ENCODE measurements at regions not wholly inside any gene's neighbourhood (a gene's known extent, or its start where the extent isn't known, plus 50 kb on each side); places are given as distances from the start of the nearest gene placed in this dataset.

GRCh38 chr12:71071536-71072097 lies 86.2 kb downstream of the TSPAN8 start:
- DNase-seq (ENCODE audit: low read depth, low spot score): no peak

- DNase-seq (ENCODE audit: low read depth, low spot score): no peak
Measured at GRCh38 chr12:71070416-71071128, 87.2 kb downstream of the TSPAN8 start.

- no peak for DNase-seq (ENCODE audit: low read depth, low spot score)
Measured at GRCh38 chr12:71069311-71069710, 88.5 kb downstream of the TSPAN8 start.

GRCh38 chr12:71063087-71063486 lies 94.7 kb downstream of the TSPAN8 start:
- no peak for DNase-seq (ENCODE audit: low read depth, low spot score)

GRCh38 chr12:71061451-71061850 lies 96.3 kb downstream of the TSPAN8 start:
- DNase-seq (ENCODE audit: low read depth, low spot score): no peak

GRCh38 chr12:71060426-71060825 lies 97.4 kb downstream of the TSPAN8 start:
- DNase-seq (ENCODE audit: low read depth, low spot score): no peak

- no peak for DNase-seq (ENCODE audit: low read depth, low spot score)
Measured at GRCh38 chr12:71057330-71057729, 100.5 kb downstream of the TSPAN8 start.

- no peak for DNase-seq (ENCODE audit: low read depth, low spot score)
Measured at GRCh38 chr12:71054551-71054950, 103.2 kb downstream of the TSPAN8 start.

- no peak for DNase-seq (ENCODE audit: low read depth, low spot score)
Measured at GRCh38 chr12:71046215-71046614, 111.6 kb downstream of the TSPAN8 start.

- DNase-seq (ENCODE audit: low read depth, low spot score): no peak
Measured at GRCh38 chr12:71045781-71046180, 112.0 kb downstream of the TSPAN8 start.

- no peak for DNase-seq (ENCODE audit: low read depth, low spot score)
Measured at GRCh38 chr12:71041476-71041875, 116.3 kb downstream of the TSPAN8 start.

GRCh38 chr12:71038960-71039359 lies 118.4 kb upstream of the PTPRR start:
- DNase-seq (ENCODE audit: low read depth, low spot score): no peak

- no peak for DNase-seq (ENCODE audit: low read depth, low spot score)
Measured at GRCh38 chr12:71036526-71036925, 116.0 kb upstream of the PTPRR start.

GRCh38 chr12:71032933-71033332 lies 112.4 kb upstream of the PTPRR start:
- no peak for DNase-seq (ENCODE audit: low read depth, low spot score)

- peak; percentile 16 for DNase-seq (ENCODE audit: low read depth, low spot score)
Measured at GRCh38 chr12:71029302-71029701, 108.8 kb upstream of the PTPRR start.

GRCh38 chr12:71027856-71028255 lies 107.3 kb upstream of the PTPRR start:
- peak; percentile 33 for DNase-seq (ENCODE audit: low read depth, low spot score)

GRCh38 chr12:71024827-71025226 lies 104.3 kb upstream of the PTPRR start:
- DNase-seq (ENCODE audit: low read depth, low spot score): no peak

- no peak for DNase-seq (ENCODE audit: low read depth, low spot score)
Measured at GRCh38 chr12:71024281-71024680, 103.7 kb upstream of the PTPRR start.

GRCh38 chr12:71021491-71021890 lies 101.0 kb upstream of the PTPRR start:
- DNase-seq (ENCODE audit: low read depth, low spot score): no peak

GRCh38 chr12:71019282-71019831 lies 98.8 kb upstream of the PTPRR start:
- DNase-seq (ENCODE audit: low read depth, low spot score): no peak

- no peak for DNase-seq (ENCODE audit: low read depth, low spot score)
Measured at GRCh38 chr12:71018682-71019081, 98.1 kb upstream of the PTPRR start.

GRCh38 chr12:71014180-71014785 lies 93.7 kb upstream of the PTPRR start:
- no peak for DNase-seq (ENCODE audit: low read depth, low spot score)

GRCh38 chr12:71011261-71011660 lies 90.7 kb upstream of the PTPRR start:
- no peak for DNase-seq (ENCODE audit: low read depth, low spot score)
